ENCODE measurements at regions not wholly inside any gene's neighbourhood (a gene's known extent, or its start where the extent isn't known, plus 50 kb on each side); places are given as distances from the start of the nearest gene placed in this dataset.
A peak's percentile ranks its signal among the peaks of the same experiment; 100 is the strongest.

GRCh38 chr4:120524237-120524636 lies 398.3 kb downstream of the PRDM5 start:
- DNase-seq, result no peak

GRCh38 chr4:120520761-120521160 lies 401.8 kb downstream of the PRDM5 start:
- DNase-seq, result no peak

DNA sequence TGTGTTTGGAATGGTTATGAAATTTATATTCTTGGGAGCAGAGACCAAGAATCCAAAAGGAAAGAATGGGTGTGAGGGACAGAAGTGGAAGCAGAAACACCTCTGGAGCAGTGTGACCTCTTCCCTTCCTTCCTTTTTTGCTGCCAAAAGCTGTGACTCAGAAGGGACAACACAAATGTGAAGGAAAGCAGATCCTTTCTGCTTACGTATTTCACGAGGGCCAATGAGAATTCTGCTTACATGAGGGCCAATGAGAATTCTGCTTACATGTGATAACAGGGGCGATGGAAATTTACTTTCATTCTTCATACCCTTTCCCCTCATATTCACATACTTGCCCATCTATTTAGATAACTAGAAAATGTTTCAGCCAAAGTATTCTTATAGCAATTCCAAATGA lies 404.6 kb downstream of the PRDM5 start:
- peak; percentile 16 for DNase-seq

DNA sequence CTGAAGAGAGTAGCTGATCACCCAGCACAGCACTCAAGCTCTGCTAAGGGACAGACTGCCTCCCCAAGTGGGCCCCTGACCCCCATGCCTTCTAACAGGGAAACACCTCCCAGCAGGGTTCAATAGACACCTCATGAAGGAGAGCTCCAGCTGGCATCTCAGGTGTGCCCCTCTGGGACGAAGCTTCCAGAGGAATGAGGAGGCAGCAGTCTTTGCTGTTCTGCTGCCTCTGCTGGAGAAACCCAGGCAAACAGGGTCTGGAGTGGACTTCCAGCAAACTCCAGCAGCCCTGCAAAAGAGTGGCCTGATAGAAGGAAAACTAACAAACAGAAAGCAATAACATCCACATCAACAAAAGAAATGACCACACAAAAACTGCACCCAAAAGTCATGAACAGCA lies 412.8 kb downstream of the PRDM5 start:
- no peak for DNase-seq

DNA sequence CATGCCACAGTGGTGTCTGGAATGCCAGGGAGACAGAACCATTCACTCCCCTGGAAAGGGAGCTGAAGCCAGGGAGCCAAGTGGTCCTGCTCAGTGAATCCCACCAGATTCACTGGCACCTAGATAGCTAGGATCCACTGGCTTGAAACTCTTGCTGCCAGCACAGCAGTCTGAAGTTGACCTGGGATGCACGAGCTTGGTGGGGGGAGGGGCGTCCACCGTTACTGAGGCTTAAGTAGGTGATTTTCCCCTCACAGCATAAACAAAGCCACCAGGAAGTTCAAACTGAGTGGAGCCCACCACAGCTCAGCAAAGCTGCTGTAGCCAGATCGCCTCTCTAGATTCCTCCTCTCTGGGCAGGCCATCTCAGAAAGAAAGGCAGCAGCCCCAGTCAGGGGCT lies 413.3 kb downstream of the PRDM5 start:
- no peak for DNase-seq

- DNase-seq, result no peak
Measured at GRCh38 chr4:120508036-120508435, 414.5 kb downstream of the PRDM5 start.

GRCh38 chr4:120506536-120506935 lies 416.0 kb downstream of the PRDM5 start:
- no peak for DNase-seq

GRCh38 chr4:120498678-120499077 lies 423.8 kb downstream of the PRDM5 start:
- DNase-seq, result no peak

- DNase-seq, result no peak
Measured at GRCh38 chr4:120491481-120491880, 424.8 kb upstream of the MAD2L1 start.

GRCh38 chr4:120481756-120482155 lies 415.1 kb upstream of the MAD2L1 start:
- no peak for DNase-seq

DNA sequence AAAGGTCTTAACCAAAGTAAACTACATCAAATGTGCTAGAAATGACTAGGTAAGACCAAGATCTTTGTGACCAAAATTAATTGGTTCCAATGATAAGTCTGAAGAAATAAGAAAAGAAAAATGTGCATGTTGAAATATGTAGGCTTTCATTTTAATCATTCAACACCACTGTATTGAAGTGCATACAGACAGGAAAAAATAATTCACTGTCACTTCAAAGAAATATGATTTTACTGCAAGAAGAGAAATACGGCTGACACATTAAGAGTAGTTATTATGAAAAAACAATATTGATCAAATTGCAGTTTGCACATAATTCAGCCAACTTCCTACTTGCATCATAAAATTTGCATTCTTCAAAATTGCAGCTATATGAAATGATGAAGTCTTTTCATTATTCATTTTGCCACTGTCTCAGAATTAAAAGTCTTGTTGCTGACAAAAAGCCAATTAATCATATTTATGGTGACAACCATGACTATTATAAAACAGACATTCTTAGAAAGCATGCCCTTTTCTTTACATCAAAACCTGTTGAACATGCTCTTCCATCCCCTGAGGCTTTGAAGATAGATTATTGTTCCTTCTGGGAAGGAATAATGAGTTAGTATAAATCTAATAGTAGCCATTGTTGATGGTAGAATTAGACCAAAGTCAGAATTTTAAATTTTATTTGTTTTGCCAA lies 405.9 kb upstream of the MAD2L1 start:
- no peak for DNase-seq

- DNase-seq, result no peak
Measured at GRCh38 chr4:120466429-120466828, 399.8 kb upstream of the MAD2L1 start.

- DNase-seq, result no peak
Measured at GRCh38 chr4:120454788-120455187, 388.1 kb upstream of the MAD2L1 start.

DNA sequence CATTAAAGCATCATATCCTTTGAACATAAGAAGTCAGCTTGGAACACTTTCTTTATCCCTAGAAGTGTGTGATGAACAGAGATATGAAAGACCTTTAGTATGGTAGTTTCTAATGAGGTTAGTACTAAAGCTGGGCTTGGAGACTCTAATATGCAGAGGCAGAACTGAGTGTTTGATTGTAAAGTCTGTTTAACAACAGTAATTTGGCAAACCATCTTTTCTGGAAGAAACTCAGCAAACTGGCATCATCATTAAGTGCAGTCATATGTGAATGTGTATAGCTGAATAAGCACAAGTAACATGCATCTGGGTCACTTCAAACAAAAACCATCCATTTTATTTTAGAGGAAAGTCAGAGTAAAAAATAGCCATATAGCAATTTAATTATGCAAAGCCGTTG lies 385.9 kb upstream of the MAD2L1 start:
- no peak for DNase-seq

DNA sequence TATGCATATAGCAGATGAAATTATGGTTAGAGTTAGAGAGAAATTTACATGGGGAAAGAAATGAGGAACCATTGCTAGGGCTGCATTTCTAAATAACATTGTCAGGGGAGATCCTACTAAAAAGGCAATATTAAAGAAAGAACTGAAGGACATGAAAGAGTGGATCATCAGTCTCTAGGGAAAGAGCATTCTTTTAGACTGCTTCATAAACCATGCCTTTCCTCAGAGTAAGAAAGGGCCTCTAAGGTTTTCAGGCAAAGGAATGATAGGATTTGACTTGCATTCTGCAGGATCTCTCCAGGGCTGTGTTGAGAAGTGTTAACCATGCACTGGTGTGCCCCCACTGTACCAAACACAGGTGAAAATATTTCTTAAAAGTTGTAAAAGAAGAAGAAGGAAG lies 385.4 kb upstream of the MAD2L1 start:
- no peak for DNase-seq

GRCh38 chr4:120447774-120448173 lies 381.1 kb upstream of the MAD2L1 start:
- DNase-seq, result no peak

- DNase-seq, result no peak
Measured at GRCh38 chr4:120446051-120446567, 379.5 kb upstream of the MAD2L1 start.

GRCh38 chr4:120445186-120445585 lies 378.5 kb upstream of the MAD2L1 start:
- DNase-seq, result no peak

DNA sequence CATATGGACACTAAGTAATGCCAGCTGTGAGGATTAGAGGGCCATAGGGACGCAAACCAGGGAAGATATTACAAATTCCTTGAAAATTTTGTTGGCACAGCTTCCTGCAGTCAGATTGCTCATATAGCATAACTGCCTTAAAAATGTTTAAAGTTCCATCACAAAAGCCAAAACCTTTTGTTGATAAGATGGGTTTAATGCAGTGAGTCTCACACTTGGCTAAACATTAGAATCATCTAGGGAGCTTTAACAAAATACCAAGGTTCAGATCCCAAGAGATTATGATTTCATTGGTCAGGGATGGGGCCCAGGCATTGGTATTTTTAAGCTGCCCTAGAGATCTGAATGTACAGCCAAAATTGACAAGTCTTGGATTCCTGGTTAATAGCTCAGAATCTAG lies 376.5 kb upstream of the MAD2L1 start:
- DNase-seq, result peak; percentile 46

DNA sequence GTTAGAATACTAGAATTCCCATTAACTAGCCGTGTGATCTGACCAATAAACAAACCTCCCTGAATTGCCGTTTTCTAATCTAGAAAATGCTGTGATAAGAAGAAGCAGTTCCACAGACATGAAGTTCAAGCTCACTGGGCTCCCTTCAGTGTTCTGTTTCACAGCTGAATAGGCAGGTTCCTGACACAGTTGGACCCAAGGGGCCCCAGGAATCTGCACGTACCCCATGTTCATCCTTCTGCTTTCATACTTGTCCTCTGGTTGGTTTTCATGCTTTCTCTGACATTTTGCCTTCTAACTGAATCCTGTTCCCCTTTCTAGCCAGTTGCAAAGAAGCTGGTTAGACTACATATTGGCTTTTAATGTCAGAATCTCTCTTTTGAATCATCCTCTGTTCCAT lies 374.1 kb upstream of the MAD2L1 start:
- DNase-seq, result no peak

DNA sequence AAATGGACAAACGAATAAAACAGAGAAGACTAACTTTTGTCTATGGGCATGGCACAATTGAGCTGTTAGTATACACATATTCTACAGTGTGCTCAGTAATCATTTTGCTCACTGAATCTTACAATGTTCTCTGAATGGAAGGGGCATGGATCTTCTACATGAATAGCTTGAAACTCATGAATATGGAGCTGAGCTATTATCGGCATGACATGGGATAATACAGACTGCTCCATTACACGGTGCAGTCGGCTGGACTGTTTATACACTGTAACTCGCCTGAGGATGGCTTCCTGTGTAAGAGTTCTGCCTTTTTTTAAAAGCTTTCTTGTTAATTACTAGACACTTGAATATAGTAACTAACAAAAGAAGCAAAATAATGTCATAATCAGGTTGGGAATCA lies 368.5 kb upstream of the MAD2L1 start:
- no peak for DNase-seq

DNA sequence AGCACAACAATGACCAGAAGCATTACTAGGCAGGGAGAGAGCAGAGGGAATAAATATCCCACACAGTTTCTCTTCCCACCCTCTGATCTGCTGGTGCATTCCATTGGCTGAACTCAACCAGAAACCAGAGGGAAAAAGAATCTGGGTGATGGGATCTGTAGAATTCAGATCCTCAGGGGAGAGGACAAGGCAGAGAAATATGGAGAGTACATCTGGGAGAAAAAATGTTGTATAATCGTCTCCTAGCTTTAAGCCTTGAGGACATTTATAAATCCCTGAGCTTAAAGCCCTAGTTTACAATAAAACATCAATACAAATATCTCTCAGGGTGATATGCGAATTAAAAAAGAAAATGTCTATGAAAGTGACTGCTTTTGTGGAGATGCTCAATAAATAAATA lies 368.1 kb upstream of the MAD2L1 start:
- DNase-seq, result no peak

DNA sequence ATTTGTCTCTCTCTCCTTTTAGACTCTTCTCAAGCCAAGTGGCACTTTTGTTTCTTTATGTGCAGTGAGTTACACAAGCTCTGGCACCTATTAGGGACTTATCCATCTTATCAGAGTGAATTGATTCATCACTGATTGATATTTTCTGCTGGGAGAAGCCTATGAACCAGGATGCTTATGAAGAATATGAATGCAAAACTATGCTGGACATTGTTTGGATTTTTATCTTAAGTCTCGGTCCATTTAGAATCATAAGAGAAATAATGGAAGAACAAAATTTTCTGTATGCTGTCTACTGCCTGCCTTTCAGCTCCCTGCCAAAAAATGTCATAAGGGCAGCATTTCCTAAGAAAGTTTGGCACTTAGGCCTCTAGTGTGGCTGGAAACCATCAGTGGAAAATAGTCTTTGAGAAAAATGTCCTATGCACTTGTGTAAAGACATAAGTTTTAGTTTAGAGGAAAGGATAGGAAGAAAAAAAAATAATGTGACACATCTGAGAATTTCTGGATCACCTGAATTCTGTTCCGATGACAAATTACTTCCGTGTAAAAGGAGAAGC lies 365.7 kb upstream of the MAD2L1 start:
- DNase-seq, result no peak

DNA sequence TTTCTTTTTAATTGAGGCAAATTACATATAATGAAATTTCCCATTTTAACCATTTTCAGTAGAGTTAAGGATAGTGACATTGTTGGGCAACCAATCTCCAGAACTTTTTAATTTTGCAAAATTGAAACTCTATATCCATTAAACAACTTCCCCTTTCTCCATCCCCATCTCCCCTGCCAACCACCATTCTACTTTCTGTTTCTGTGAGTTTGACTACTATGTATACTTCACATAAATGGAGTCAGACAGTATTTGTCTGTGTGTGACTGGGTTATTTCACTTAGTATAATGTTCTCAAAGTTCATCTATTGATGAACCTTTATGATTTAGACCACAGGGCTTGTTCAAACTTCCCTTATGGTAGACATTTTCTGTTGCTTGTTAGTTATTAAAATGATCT lies 364.5 kb upstream of the MAD2L1 start:
- DNase-seq, result no peak

- no peak for DNase-seq
Measured at GRCh38 chr4:120418146-120418545, 351.5 kb upstream of the MAD2L1 start.
